ENCODE measurements at regions not wholly inside any gene's neighbourhood (a gene's known extent, or its start where the extent isn't known, plus 50 kb on each side); places are given as distances from the start of the nearest gene placed in this dataset.

- Mint-ChIP-seq H3K4me3 (no peak overlapping the region), H3K27me3 (ENCODE audit: low read depth) (no peaks in the 10 kb centered on the region), H3K4me1 (ENCODE audit: low read depth) (no peaks in the 10 kb centered on the region), H3K27ac (no peak overlapping the region), H3K36me3 (ENCODE audit: low read depth) (no peaks in the 10 kb centered on the region), H3K9me3 (no peaks in the 10 kb centered on the region)
- no peak for DNase-seq (ENCODE audit: low spot score)
These were observed 419.9 kb downstream of the LRIG3 start for GRCh38 chr12:58500399-58500798.

GRCh38 chr12:58502226-58502625, 418.1 kb downstream of the LRIG3 start:
- Mint-ChIP-seq H3K9me3 (no peaks in the 10 kb centered on the region), H3K36me3 (ENCODE audit: low read depth) (no peaks in the 10 kb centered on the region), H3K4me3 (no peak overlapping the region), H3K4me1 (ENCODE audit: low read depth) (no peaks in the 10 kb centered on the region), H3K27me3 (ENCODE audit: low read depth) (no peaks in the 10 kb centered on the region), H3K27ac (no peak overlapping the region)
- DNase-seq (ENCODE audit: low spot score) = no peak

GRCh38 chr12:58502841-58503240, 417.5 kb downstream of the LRIG3 start:
- Mint-ChIP-seq H3K9me3 (no peaks in the 10 kb centered on the region), H3K27ac (no peak overlapping the region), H3K27me3 (ENCODE audit: low read depth) (no peaks in the 10 kb centered on the region), H3K4me3 (no peak overlapping the region), H3K4me1 (ENCODE audit: low read depth) (no peaks in the 10 kb centered on the region), H3K36me3 (ENCODE audit: low read depth) (no peaks in the 10 kb centered on the region)
- no peak for DNase-seq (ENCODE audit: low spot score)

DNA sequence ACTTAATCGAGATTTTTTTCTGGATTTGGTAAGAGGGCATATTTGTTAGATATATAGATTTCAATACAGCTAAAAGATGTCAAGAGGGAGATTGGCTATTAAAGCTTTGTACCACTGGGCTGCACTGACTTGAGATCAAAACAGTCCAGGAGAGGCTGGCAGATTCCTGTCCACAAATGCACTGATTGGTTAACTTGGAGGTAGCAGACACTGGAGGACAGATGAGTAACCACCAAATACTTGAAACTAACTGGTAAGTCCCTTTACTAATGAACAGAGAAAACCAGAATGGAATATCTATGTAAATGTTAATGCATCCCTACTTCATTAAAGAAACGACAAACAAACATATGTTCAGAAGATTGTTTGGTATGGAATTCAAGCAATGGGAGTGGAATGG, 416.6 kb downstream of the LRIG3 start:
- Mint-ChIP-seq H3K9me3 (no peaks in the 10 kb centered on the region), H3K4me1 (ENCODE audit: low read depth) (no peaks in the 10 kb centered on the region), H3K27me3 (ENCODE audit: low read depth) (no peaks in the 10 kb centered on the region), H3K36me3 (ENCODE audit: low read depth) (no peaks in the 10 kb centered on the region), H3K27ac (no peak overlapping the region), H3K4me3 (no peak overlapping the region)
- no peak for DNase-seq (ENCODE audit: low spot score)

DNA sequence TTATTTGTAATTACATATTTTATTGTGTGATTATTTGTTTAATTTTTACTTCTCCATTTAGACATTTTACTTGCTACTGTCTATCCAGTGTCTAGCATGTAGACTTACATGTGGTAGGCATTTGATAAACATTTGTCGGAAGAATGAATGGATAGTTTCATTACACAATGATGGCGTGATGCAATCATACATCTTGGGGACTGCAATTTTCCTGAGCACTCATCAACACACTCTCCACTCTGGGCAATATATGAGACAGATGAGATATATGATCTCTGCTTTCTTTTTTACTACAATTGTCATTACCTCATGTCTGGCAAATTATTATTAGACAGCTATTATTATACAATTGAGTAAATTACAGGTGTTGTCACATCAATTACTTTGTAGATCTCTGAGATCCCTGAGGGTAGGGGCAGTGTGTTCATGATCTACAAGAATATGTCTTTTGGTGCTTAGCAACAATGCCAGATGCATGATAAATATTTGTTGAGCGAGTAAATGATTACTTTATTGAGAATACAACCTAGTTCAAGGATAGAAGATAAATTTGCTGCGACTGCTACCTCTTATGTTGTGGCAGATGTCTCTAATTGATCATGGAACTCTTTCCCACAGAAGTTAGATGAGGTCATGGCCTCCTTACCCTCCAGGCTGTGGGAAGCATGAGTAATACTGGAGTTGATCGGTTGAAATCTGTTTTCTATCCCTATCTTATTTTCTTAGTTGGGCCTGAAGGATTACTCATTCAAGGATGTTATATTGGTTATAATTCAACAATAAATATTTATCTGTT, 416.0 kb downstream of the LRIG3 start:
- DNase-seq (ENCODE audit: low spot score) = no peak
- H3K27me3 Mint-ChIP-seq (ENCODE audit: low read depth) = no peaks in the 10 kb centered on the region
- no peak overlapping the region for H3K4me3 Mint-ChIP-seq
- H3K4me1 Mint-ChIP-seq (ENCODE audit: low read depth) = no peaks in the 10 kb centered on the region
- no peaks in the 10 kb centered on the region for H3K9me3 Mint-ChIP-seq
- H3K36me3 Mint-ChIP-seq (ENCODE audit: low read depth) = no peaks in the 10 kb centered on the region
- H3K27ac Mint-ChIP-seq = no peak overlapping the region

DNA sequence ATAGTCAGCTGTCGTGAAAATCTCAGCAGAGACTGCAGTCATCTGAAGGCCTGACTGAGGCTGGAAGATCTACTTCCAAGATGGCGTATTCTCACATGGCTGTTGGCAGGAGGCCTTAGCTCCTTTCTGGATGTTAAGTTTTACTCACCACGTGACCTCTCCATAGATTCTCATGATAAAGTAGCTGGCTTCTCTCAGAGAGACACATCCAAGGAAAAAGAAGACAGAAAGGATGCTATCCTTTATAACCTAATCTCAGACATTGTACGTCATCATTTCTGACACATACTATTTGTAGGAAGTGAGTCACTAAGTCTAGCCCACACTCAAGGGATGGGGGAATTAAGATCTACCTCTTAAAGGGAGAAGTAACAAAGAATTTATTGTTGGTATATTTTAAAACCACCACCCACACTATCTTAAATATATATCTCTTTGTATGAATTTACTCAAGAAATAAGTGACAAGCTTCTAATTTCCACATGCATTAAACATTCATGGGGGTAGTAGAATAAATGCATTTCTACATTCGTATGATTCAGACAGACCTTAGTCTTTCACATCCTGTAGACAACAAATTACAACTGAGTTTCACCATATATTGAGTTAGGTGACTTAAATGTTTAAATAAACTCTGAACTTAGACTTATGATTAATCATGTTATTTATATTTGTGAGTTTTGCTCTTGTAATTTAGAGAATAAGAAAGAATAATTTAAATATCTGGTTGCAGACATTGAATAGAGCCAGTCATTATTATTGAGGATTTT, 411.0 kb downstream of the LRIG3 start:
- no peak overlapping the region for H3K27ac Mint-ChIP-seq
- H3K9me3 Mint-ChIP-seq = no peaks in the 10 kb centered on the region
- H3K4me3 Mint-ChIP-seq = no peak overlapping the region
- no peak for DNase-seq (ENCODE audit: low spot score)
- no peaks in the 10 kb centered on the region for H3K27me3 Mint-ChIP-seq (ENCODE audit: low read depth)
- no peaks in the 10 kb centered on the region for H3K36me3 Mint-ChIP-seq (ENCODE audit: low read depth)
- no peaks in the 10 kb centered on the region for H3K4me1 Mint-ChIP-seq (ENCODE audit: low read depth)

DNA sequence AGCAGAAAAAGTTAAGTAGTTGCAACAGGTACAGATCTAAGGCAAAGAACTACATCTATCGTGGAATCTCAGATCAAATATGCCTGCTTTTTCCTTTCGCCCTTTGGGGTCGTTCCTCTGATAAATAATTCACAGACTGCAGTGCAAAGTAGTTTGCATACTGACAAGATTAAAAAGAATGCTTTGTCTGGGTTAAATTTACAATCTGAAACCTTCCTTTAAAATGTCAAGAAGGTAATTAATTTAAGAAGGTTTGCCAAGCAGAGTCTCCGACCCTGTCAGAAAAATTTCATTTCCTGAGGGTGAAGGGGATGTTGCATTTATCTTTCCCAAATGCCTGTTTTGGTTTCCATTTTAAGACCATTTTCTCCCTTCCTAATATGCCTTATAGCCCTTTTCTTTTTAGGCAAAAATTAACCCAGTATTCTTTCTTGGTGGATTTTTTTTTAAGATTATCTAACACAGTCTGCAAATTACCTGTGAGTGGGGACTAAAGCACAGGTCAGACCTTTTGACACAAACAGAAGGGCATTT, 406.9 kb downstream of the LRIG3 start:
- Mint-ChIP-seq H3K4me3 (no peak overlapping the region), H3K9me3 (peaks cover 16% of the 10 kb centered on the region), H3K27me3 (ENCODE audit: low read depth) (no peaks in the 10 kb centered on the region), H3K36me3 (ENCODE audit: low read depth) (no peaks in the 10 kb centered on the region), H3K27ac (no peak overlapping the region), H3K4me1 (ENCODE audit: low read depth) (no peaks in the 10 kb centered on the region)
- DNase-seq (ENCODE audit: low spot score) = no peak

DNA sequence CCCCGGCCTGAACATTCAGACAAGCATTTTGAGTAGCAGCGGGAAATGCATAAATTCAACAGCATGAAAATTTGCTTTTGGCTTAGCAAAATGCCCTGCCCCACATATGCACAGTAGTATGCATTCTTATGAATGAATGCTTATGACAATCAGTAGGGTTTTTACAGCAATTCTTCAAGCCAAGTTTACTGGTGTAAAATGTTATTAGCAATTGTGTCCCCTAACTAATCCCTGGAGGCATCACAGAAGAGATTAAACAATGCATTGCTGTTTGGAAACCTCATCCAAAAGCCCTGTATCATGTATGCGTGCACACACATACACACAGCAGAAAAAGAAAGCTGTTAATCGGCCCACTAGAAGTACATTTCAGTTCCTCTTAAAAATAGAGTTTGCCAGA, 406.5 kb downstream of the LRIG3 start:
- Mint-ChIP-seq H3K9me3 (peaks cover 21% of the 10 kb centered on the region), H3K27me3 (ENCODE audit: low read depth) (no peaks in the 10 kb centered on the region), H3K36me3 (ENCODE audit: low read depth) (no peaks in the 10 kb centered on the region), H3K4me1 (ENCODE audit: low read depth) (no peaks in the 10 kb centered on the region), H3K4me3 (no peak overlapping the region), H3K27ac (no peak overlapping the region)
- DNase-seq (ENCODE audit: low spot score) = no peak

DNA sequence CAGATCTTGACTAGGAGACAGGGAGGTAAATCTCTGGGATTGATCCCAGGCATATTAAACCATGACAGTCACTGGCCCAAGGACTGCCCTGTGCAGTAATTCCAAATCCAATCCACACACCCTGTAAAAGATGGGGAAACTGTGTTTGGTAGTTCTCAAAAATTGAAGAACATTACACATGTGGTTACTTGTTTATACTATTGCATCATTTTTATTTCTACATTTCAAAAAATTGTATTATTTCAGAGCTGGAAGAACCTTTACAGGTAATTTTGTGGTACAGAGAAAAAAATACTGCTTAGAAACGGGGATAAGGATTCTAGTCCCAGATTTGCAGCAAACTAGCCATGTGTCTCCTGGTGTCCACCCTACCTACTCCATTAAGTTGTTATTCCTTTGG, 400.5 kb downstream of the LRIG3 start:
- H3K9me3 Mint-ChIP-seq = peaks cover 22% of the 10 kb centered on the region
- H3K36me3 Mint-ChIP-seq (ENCODE audit: low read depth) = no peaks in the 10 kb centered on the region
- H3K4me1 Mint-ChIP-seq (ENCODE audit: low read depth) = no peaks in the 10 kb centered on the region
- no peaks in the 10 kb centered on the region for H3K27me3 Mint-ChIP-seq (ENCODE audit: low read depth)
- no peak overlapping the region for H3K27ac Mint-ChIP-seq
- no peak for DNase-seq (ENCODE audit: low spot score)
- H3K4me3 Mint-ChIP-seq = no peak overlapping the region

GRCh38 chr12:58521152-58521551, 399.2 kb downstream of the LRIG3 start:
- DNase-seq (ENCODE audit: low spot score) = no peak
- Mint-ChIP-seq H3K9me3 (peaks cover 22% of the 10 kb centered on the region), H3K36me3 (ENCODE audit: low read depth) (no peaks in the 10 kb centered on the region), H3K27me3 (ENCODE audit: low read depth) (no peaks in the 10 kb centered on the region), H3K4me3 (no peak overlapping the region), H3K27ac (no peak overlapping the region), H3K4me1 (ENCODE audit: low read depth) (no peaks in the 10 kb centered on the region)

- H3K36me3 Mint-ChIP-seq (ENCODE audit: low read depth) = no peaks in the 10 kb centered on the region
- no peak overlapping the region for H3K27ac Mint-ChIP-seq
- H3K9me3 Mint-ChIP-seq = peaks cover 18% of the 10 kb centered on the region
- no peaks in the 10 kb centered on the region for H3K27me3 Mint-ChIP-seq (ENCODE audit: low read depth)
- H3K4me1 Mint-ChIP-seq (ENCODE audit: low read depth) = no peaks in the 10 kb centered on the region
- H3K4me3 Mint-ChIP-seq = no peak overlapping the region
- no peak for DNase-seq (ENCODE audit: low spot score)
These were observed 398.5 kb downstream of the LRIG3 start for GRCh38 chr12:58521796-58522195.

GRCh38 chr12:58523360-58523759, 396.9 kb downstream of the LRIG3 start:
- no peak for DNase-seq (ENCODE audit: low spot score)
- H3K4me1 Mint-ChIP-seq (ENCODE audit: low read depth) = no peaks in the 10 kb centered on the region
- H3K27ac Mint-ChIP-seq = no peak overlapping the region
- H3K36me3 Mint-ChIP-seq (ENCODE audit: low read depth) = no peaks in the 10 kb centered on the region
- no peak overlapping the region for H3K4me3 Mint-ChIP-seq
- no peaks in the 10 kb centered on the region for H3K27me3 Mint-ChIP-seq (ENCODE audit: low read depth)
- H3K9me3 Mint-ChIP-seq = peaks cover 6% of the 10 kb centered on the region

- H3K36me3 Mint-ChIP-seq (ENCODE audit: low read depth) = no peaks in the 10 kb centered on the region
- DNase-seq (ENCODE audit: low spot score) = no peak
- peaks cover 3% of the 10 kb centered on the region for H3K27me3 Mint-ChIP-seq (ENCODE audit: low read depth)
- H3K27ac Mint-ChIP-seq = no peak overlapping the region
- no peaks in the 10 kb centered on the region for H3K4me1 Mint-ChIP-seq (ENCODE audit: low read depth)
- H3K4me3 Mint-ChIP-seq = no peak overlapping the region
- H3K9me3 Mint-ChIP-seq = no peaks in the 10 kb centered on the region
These were observed 392.0 kb downstream of the LRIG3 start for GRCh38 chr12:58528271-58528670.

DNA sequence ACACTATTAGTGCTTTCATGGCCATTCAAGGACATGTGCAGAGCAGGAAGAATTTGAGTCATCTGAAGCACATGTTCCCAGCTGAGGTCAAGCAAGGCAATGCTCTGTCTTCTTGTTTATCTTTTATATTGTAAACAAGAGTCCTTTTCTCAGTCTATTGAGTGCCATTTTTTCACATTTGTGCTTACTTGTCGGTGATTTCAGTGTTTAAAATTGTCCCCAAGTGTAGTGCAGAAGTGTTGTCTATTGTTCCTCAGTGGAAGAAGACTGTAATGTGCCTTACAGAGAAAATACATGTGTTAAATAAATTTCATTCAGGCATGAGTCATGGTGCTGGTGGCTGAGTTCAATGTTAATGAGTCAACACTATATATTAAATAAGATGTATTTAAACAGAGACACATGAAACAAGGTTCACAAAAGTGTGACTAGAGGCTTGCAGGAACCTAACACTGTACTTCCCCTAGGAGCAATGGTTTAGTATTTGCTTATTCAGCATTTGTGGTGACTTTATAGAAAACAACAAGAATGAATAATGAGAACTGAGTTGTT, 391.1 kb downstream of the LRIG3 start:
- no peaks in the 10 kb centered on the region for H3K36me3 Mint-ChIP-seq (ENCODE audit: low read depth)
- DNase-seq (ENCODE audit: low spot score) = no peak
- H3K4me3 Mint-ChIP-seq = no peak overlapping the region
- peaks cover 3% of the 10 kb centered on the region for H3K27me3 Mint-ChIP-seq (ENCODE audit: low read depth)
- H3K9me3 Mint-ChIP-seq = no peaks in the 10 kb centered on the region
- no peaks in the 10 kb centered on the region for H3K4me1 Mint-ChIP-seq (ENCODE audit: low read depth)
- H3K27ac Mint-ChIP-seq = no peak overlapping the region

All from T-helper 2 cell treated with Interferon-gamma antibody and Interleukin-4, amounts not matched to agents 5 μg/mL and 100 μg/mL, for 36 hours (primary cell).